BLaER1 (cell line): ENCODE measurements at regions not wholly inside any gene's neighbourhood (a gene's known extent, or its start where the extent isn't known, plus 50 kb on each side); places are given as distances from the start of the nearest gene placed in this dataset.
A peak's percentile ranks its signal among the peaks of the same experiment; 100 is the strongest.

Experiments used
- H3K27ac ChIP-seq: shearing (Covaris generic); formaldehyde crosslinking; 2 replicates; pipeline ENCODE4 v1.8.1; 2022
- H3K27me3 ChIP-seq: shearing (Covaris generic); formaldehyde crosslinking; 2 replicates; pipeline ENCODE4 v1.8.1; 2022
- H3K36me3 ChIP-seq: shearing (Covaris generic); formaldehyde crosslinking; 2 replicates; pipeline ENCODE4 v1.8.1; 2022
- H3K4me1 ChIP-seq: shearing (Covaris generic); formaldehyde crosslinking; 2 replicates; pipeline ENCODE4 v1.8.1; 2022
- H3K4me2 ChIP-seq: shearing (Covaris generic); formaldehyde crosslinking; 2 replicates; pipeline ENCODE4 v1.8.1; 2022
- H3K4me3 ChIP-seq: shearing (Covaris generic); formaldehyde crosslinking; 2 replicates; pipeline ENCODE4 v1.8.1; 2022
- H3K9ac ChIP-seq: shearing (Covaris generic); formaldehyde crosslinking; 2 replicates; pipeline ENCODE4 v1.8.1; 2022
- H3K9me3 ChIP-seq: shearing (Covaris generic); formaldehyde crosslinking; 2 replicates; pipeline ENCODE4 v1.8.1; 2022
- H4K20me1 ChIP-seq: shearing (Covaris generic); formaldehyde crosslinking; 2 replicates; pipeline ENCODE4 v1.8.1; 2022
- Cebpa-rat ChIP-seq: shearing (Covaris generic); IDR thresholded peaks from 2 replicates; pipeline ENCODE4 v1.8.1; 2022

GRCh38 chr9:73869264-73869663, 627.9 kb upstream of the RORB start:
- Histone ChIP-seq H3K36me3 (no peaks in the 10 kb centered on the region), H3K27ac (no peak overlapping the region), H3K9ac (no peak overlapping the region), H3K4me1 (peaks cover 11% of the 10 kb centered on the region), H3K4me3 (no peak overlapping the region), H3K9me3 (no peaks in the 10 kb centered on the region), H4K20me1 (no peaks in the 10 kb centered on the region), H3K4me2 (peak overlapping the region; percentile 17; the same call in 1 of the 2 replicates), H3K27me3 (no peaks in the 10 kb centered on the region)
- TF ChIP-seq Cebpa-rat, result no peak

- H3K9me3 ChIP-seq, result no peaks in the 10 kb centered on the region
- no peaks in the 10 kb centered on the region for H3K27me3 ChIP-seq
- no peak overlapping the region for H3K27ac ChIP-seq
- H3K36me3 ChIP-seq, result no peaks in the 10 kb centered on the region
- peaks cover 11% of the 10 kb centered on the region for H3K4me1 ChIP-seq
- H3K4me2 ChIP-seq, result no peak overlapping the region
- H3K4me3 ChIP-seq, result no peak overlapping the region
- no peaks in the 10 kb centered on the region for H4K20me1 ChIP-seq
- H3K9ac ChIP-seq, result no peak overlapping the region
- TF ChIP-seq Cebpa-rat, result no peak
Observed at GRCh38 chr9:73871636-73872035, 625.5 kb upstream of the RORB start.

GRCh38 chr9:73872701-73873100, 624.4 kb upstream of the RORB start:
- Histone ChIP-seq H3K4me3 (no peak overlapping the region), H3K4me2 (no peak overlapping the region), H3K27ac (no peak overlapping the region), H3K36me3 (no peaks in the 10 kb centered on the region), H3K4me1 (peaks cover 11% of the 10 kb centered on the region), H4K20me1 (no peaks in the 10 kb centered on the region), H3K9ac (no peak overlapping the region), H3K9me3 (no peaks in the 10 kb centered on the region), H3K27me3 (no peaks in the 10 kb centered on the region)
- TF ChIP-seq Cebpa-rat, result no peak

GRCh38 chr9:73880101-73880500, 617.0 kb upstream of the RORB start:
- no peaks in the 10 kb centered on the region for H3K4me1 ChIP-seq
- no peaks in the 10 kb centered on the region for H3K36me3 ChIP-seq
- H3K4me2 ChIP-seq, result no peak overlapping the region
- no peak for TF ChIP-seq Cebpa-rat
- no peaks in the 10 kb centered on the region for H3K27me3 ChIP-seq
- H4K20me1 ChIP-seq, result no peaks in the 10 kb centered on the region
- no peak overlapping the region for H3K9ac ChIP-seq
- no peak overlapping the region for H3K27ac ChIP-seq
- no peak overlapping the region for H3K4me3 ChIP-seq
- H3K9me3 ChIP-seq, result 0 out of 2 replicates have a peak, but pooled peaks cover 6% of the 10 kb centered on the region

GRCh38 chr9:73889023-73889422, 608.1 kb upstream of the RORB start:
- Histone ChIP-seq H3K4me1 (no peaks in the 10 kb centered on the region), H3K9ac (no peak overlapping the region), H4K20me1 (no peaks in the 10 kb centered on the region), H3K4me3 (no peak overlapping the region), H3K27me3 (no peaks in the 10 kb centered on the region), H3K27ac (no peak overlapping the region), H3K36me3 (no peaks in the 10 kb centered on the region), H3K9me3 (peaks cover 10% of the 10 kb centered on the region; the same call in 1 of the 2 replicates), H3K4me2 (no peak overlapping the region)
- no peak for TF ChIP-seq Cebpa-rat

- Histone ChIP-seq H3K36me3 (no peaks in the 10 kb centered on the region), H3K27me3 (no peaks in the 10 kb centered on the region), H3K4me3 (no peak overlapping the region), H3K4me1 (no peaks in the 10 kb centered on the region), H4K20me1 (no peaks in the 10 kb centered on the region), H3K4me2 (no peak overlapping the region), H3K9me3 (peaks cover under 1% of the 10 kb centered on the region; the same call in 1 of the 2 replicates), H3K9ac (no peak overlapping the region), H3K27ac (no peak overlapping the region)
- TF ChIP-seq Cebpa-rat, result no peak
Observed at GRCh38 chr9:73890685-73891277, 606.4 kb upstream of the RORB start.

- no peak overlapping the region for H3K4me2 ChIP-seq
- H3K4me1 ChIP-seq, result no peaks in the 10 kb centered on the region
- H3K9ac ChIP-seq, result no peak overlapping the region
- H3K36me3 ChIP-seq, result no peaks in the 10 kb centered on the region
- H3K27me3 ChIP-seq, result no peaks in the 10 kb centered on the region
- H3K9me3 ChIP-seq, result no peaks in the 10 kb centered on the region
- no peak for TF ChIP-seq Cebpa-rat
- no peak overlapping the region for H3K4me3 ChIP-seq
- H3K27ac ChIP-seq, result no peak overlapping the region
- H4K20me1 ChIP-seq, result no peaks in the 10 kb centered on the region
Observed at GRCh38 chr9:73892335-73892734, 604.8 kb upstream of the RORB start.

- no peaks in the 10 kb centered on the region for H4K20me1 ChIP-seq
- no peak overlapping the region for H3K27ac ChIP-seq
Observed at GRCh38 chr9:73893230-73893629, 603.9 kb upstream of the RORB start.

GRCh38 chr9:73896061-73896460, 601.1 kb upstream of the RORB start:
- Histone ChIP-seq H3K4me3 (no peak overlapping the region), H3K27me3 (no peaks in the 10 kb centered on the region), H4K20me1 (no peaks in the 10 kb centered on the region), H3K36me3 (no peaks in the 10 kb centered on the region), H3K9ac (no peak overlapping the region), H3K27ac (no peak overlapping the region), H3K4me1 (no peaks in the 10 kb centered on the region), H3K9me3 (no peaks in the 10 kb centered on the region), H3K4me2 (no peak overlapping the region)
- no peak for TF ChIP-seq Cebpa-rat

More at GRCh38 chr9:73893230-73893629, 603.9 kb upstream of the RORB start:
- no peak for TF ChIP-seq Cebpa-rat
- Histone ChIP-seq H3K36me3 (no peaks in the 10 kb centered on the region), H3K9ac (no peak overlapping the region), H3K4me1 (no peaks in the 10 kb centered on the region), H3K4me3 (no peak overlapping the region), H3K27me3 (no peaks in the 10 kb centered on the region), H3K4me2 (no peak overlapping the region), H3K9me3 (no peaks in the 10 kb centered on the region)

GRCh38 chr9:73906671-73907070, 590.5 kb upstream of the RORB start:
- no peak overlapping the region for H3K27ac ChIP-seq
- H3K4me1 ChIP-seq, result no peaks in the 10 kb centered on the region
- H3K4me2 ChIP-seq, result no peak overlapping the region
- no peak overlapping the region for H3K9ac ChIP-seq
- TF ChIP-seq Cebpa-rat, result no peak
- H3K27me3 ChIP-seq, result no peaks in the 10 kb centered on the region
- no peaks in the 10 kb centered on the region for H3K36me3 ChIP-seq
- H4K20me1 ChIP-seq, result no peaks in the 10 kb centered on the region
- H3K9me3 ChIP-seq, result no peaks in the 10 kb centered on the region
- no peak overlapping the region for H3K4me3 ChIP-seq

- no peaks in the 10 kb centered on the region for H4K20me1 ChIP-seq
- H3K36me3 ChIP-seq, result no peaks in the 10 kb centered on the region
- no peaks in the 10 kb centered on the region for H3K27me3 ChIP-seq
- H3K4me1 ChIP-seq, result no peaks in the 10 kb centered on the region
- no peak for TF ChIP-seq Cebpa-rat
- H3K4me2 ChIP-seq, result no peak overlapping the region
- H3K9ac ChIP-seq, result no peak overlapping the region
- no peak overlapping the region for H3K4me3 ChIP-seq
- no peaks in the 10 kb centered on the region for H3K9me3 ChIP-seq
- no peak overlapping the region for H3K27ac ChIP-seq
Observed at GRCh38 chr9:73911804-73912203, 585.3 kb upstream of the RORB start.
